ENCODE measurements at regions not wholly inside any gene's neighbourhood (a gene's known extent, or its start where the extent isn't known, plus 50 kb on each side); places are given as distances from the start of the nearest gene placed in this dataset.

- no peaks in the 10 kb centered on the region for H3K4me1 Mint-ChIP-seq
- no peak overlapping the region for H3K27ac Mint-ChIP-seq
- DNase-seq, result no peak
- ATAC-seq, result no peak
- H3K4me3 Mint-ChIP-seq, result no peak overlapping the region
- peaks cover 0 to 6% of the 10 kb centered on the region in 2 donors for H3K9me3 Mint-ChIP-seq
- H3K27me3 Mint-ChIP-seq, result no peaks in the 10 kb centered on the region
Observed at GRCh38 chr3:168653255-168653654, 557.5 kb upstream of the GOLIM4 start.

DNA sequence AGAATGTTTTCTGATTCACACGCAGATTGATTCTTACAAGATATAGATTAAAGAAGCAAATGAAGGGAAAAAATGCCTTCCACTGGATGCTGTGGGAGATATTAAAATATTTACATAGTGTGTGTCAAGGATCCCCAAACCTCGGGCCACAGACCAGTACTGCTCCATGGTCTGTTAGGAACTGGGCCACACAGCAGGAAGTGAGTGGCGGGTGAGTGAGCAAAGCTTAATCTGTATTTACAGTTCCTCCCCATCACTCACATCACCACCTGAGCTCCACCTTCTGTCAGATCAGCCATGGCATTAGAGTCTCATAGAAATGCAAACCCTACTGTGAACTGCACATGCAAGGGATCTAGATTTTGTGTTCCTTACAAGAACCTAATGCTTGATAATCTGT lies 552.6 kb upstream of the GOLIM4 start:
- ATAC-seq, result no peak
- H3K27ac Mint-ChIP-seq, result no peak overlapping the region
- no peaks in the 10 kb centered on the region for H3K27me3 Mint-ChIP-seq

GRCh38 chr3:168647582-168647981 lies 551.9 kb upstream of the GOLIM4 start:
- ATAC-seq, result no peak
- no peaks in the 10 kb centered on the region for H3K27me3 Mint-ChIP-seq
- H3K27ac Mint-ChIP-seq, result no peak overlapping the region
- H3K4me1 Mint-ChIP-seq, result no peaks in the 10 kb centered on the region
- no peak for DNase-seq
- no peaks in the 10 kb centered on the region for H3K9me3 Mint-ChIP-seq
- H3K4me3 Mint-ChIP-seq, result no peak overlapping the region

More for the DNA sequence above, 552.6 kb upstream of the GOLIM4 start:
- no peak for DNase-seq
- no peak overlapping the region for H3K4me3 Mint-ChIP-seq
- no peaks in the 10 kb centered on the region for H3K4me1 Mint-ChIP-seq
- H3K9me3 Mint-ChIP-seq, result no peaks in the 10 kb centered on the region

DNA sequence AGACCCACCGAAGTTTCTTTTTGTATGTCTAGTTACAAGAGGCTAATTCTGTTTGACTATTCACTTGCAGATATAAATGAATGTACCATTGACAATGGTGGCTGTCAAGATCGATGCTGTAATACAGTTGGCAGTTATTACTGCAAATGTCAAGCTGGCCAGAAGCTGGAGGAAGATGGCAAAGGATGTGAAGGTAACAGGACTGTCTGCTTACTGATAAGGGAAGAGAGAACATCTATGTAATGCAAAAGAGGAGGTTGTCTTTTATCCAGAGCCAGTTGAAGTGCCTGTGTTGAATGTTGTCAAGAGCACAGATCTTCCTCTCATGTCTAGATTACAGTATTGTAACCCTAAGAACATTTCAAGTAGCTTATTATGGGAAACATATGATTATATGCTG lies 549.5 kb upstream of the GOLIM4 start:
- no peak for DNase-seq
- H3K4me3 Mint-ChIP-seq, result no peak overlapping the region
- no peak for ATAC-seq
- no peaks in the 10 kb centered on the region for H3K4me1 Mint-ChIP-seq
- H3K27ac Mint-ChIP-seq, result no peak overlapping the region
- no peaks in the 10 kb centered on the region for H3K27me3 Mint-ChIP-seq
- H3K9me3 Mint-ChIP-seq, result no peaks in the 10 kb centered on the region

- Mint-ChIP-seq H3K27me3 (no peaks in the 10 kb centered on the region), H3K4me3 (no peak overlapping the region), H3K4me1 (no peaks in the 10 kb centered on the region), H3K9me3 (no peaks in the 10 kb centered on the region), H3K27ac (no peak overlapping the region)
- no peak for DNase-seq
- no peak for ATAC-seq
Observed at GRCh38 chr3:168628549-168628948, 532.8 kb upstream of the GOLIM4 start.

GRCh38 chr3:168625477-168625876 lies 529.8 kb upstream of the GOLIM4 start:
- no peak overlapping the region for H3K4me3 Mint-ChIP-seq

GRCh38 chr3:168624892-168625448 lies 529.2 kb upstream of the GOLIM4 start:
- H3K27ac Mint-ChIP-seq, result no peak overlapping the region
- H3K4me1 Mint-ChIP-seq, result no peaks in the 10 kb centered on the region
- ATAC-seq, result no peak
- H3K9me3 Mint-ChIP-seq, result no peaks in the 10 kb centered on the region
- no peaks in the 10 kb centered on the region for H3K27me3 Mint-ChIP-seq
- H3K4me3 Mint-ChIP-seq, result no peak overlapping the region
- DNase-seq, result no peak

More at GRCh38 chr3:168625477-168625876, 529.8 kb upstream of the GOLIM4 start:
- H3K4me1 Mint-ChIP-seq, result no peaks in the 10 kb centered on the region
- H3K27ac Mint-ChIP-seq, result no peak overlapping the region
- no peaks in the 10 kb centered on the region for H3K9me3 Mint-ChIP-seq
- ATAC-seq (no peak), DNase-seq (no peak)
- H3K27me3 Mint-ChIP-seq, result no peaks in the 10 kb centered on the region

- H3K4me3 Mint-ChIP-seq, result no peak overlapping the region
- H3K27me3 Mint-ChIP-seq, result no peaks in the 10 kb centered on the region
- ATAC-seq, result no peak
- no peak overlapping the region for H3K27ac Mint-ChIP-seq
- H3K9me3 Mint-ChIP-seq, result no peaks in the 10 kb centered on the region
- DNase-seq, result no peak
- H3K4me1 Mint-ChIP-seq, result no peaks in the 10 kb centered on the region
Observed at GRCh38 chr3:168624195-168624594, 528.5 kb upstream of the GOLIM4 start.

- no peaks in the 10 kb centered on the region for H3K4me1 Mint-ChIP-seq
- H3K27ac Mint-ChIP-seq, result no peak overlapping the region
- H3K4me3 Mint-ChIP-seq, result no peak overlapping the region
- no peaks in the 10 kb centered on the region for H3K9me3 Mint-ChIP-seq
- H3K27me3 Mint-ChIP-seq, result no peaks in the 10 kb centered on the region
- no peak for ATAC-seq
- DNase-seq, result no peak
Observed at GRCh38 chr3:168622795-168623194, 527.1 kb upstream of the GOLIM4 start.

DNA sequence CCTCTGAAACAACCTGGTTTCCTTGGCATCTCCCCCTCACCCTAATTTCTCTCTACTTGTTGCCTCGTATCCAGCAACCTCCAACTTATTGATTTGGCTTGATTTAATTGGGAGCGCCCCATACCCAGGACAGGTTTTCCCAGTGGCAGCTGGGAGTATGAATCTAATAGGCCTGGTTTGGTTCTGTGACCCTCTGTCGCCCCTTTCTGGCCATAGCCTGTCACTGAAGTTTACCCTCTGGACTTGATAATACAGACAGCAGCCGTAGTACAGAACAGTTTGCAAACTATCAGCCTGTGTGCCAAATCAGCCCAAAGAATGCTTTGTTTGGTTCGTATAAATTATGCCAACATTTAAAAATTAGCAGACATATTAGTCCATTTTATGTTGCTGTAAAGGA lies 525.1 kb upstream of the GOLIM4 start:
- H3K27me3 Mint-ChIP-seq, result no peaks in the 10 kb centered on the region
- ATAC-seq (no peak), DNase-seq (no peak)
- H3K27ac Mint-ChIP-seq, result peak overlapping the region in 1 of 2 donors; percentile 87
- H3K4me1 Mint-ChIP-seq, result no peaks in the 10 kb centered on the region
- no peaks in the 10 kb centered on the region for H3K9me3 Mint-ChIP-seq
- H3K4me3 Mint-ChIP-seq, result no peak overlapping the region

DNA sequence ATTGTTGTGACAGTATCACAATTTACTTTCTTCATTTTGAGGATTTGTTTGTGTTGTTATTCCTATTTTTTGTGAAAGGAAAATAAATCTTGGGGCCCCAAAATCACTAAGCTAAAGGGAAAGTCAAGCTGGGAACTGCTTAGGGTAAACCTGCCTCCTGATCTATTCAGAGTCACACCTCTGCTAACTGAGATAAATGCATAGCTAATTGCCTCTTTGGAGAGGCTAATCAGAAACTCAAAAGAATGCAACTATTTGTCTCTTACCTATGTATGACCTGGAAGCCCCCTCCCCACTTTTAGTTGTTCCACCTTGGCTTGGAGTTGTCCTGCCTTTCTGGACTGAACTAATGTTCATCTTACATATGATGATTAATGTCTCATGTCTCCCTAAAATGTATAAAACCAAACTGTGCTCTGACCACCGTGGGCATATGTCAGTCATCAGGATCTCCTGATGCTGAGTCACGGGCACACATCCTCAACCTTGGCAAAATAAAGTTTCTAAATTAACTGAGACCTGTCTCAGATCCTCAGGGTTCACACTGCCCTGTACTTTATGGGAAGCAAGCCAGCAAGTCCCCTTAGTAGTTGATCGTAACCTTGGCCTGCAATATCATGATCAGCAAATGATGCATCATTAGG lies 523.2 kb upstream of the GOLIM4 start:
- Mint-ChIP-seq H3K4me1 (no peaks in the 10 kb centered on the region), H3K27ac (peak overlapping the region in 1 of 2 donors; percentile 43), H3K27me3 (no peaks in the 10 kb centered on the region), H3K4me3 (no peak overlapping the region), H3K9me3 (no peaks in the 10 kb centered on the region)
- DNase-seq (no peak), ATAC-seq (no peak)

DNA sequence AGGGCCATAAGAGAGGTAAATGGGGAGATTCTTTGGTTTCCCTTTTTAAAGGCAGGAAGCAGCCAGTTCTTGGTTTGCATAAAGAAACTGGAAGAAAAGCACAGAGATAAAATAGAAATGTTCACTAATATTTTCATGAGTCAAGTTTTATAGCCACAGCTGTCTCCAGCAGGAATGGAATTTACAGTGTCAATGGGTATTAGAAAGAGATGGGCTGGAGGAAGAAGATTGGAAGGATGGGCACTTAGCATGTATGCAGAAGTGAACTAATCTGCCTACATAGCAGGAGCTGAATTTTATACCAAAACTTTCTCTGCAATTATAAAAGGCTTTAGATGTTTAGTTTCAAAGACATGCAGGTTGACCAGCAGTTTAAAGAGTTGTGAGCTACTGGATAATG lies 521.9 kb upstream of the GOLIM4 start:
- ATAC-seq (no peak), DNase-seq (no peak)
- no peak overlapping the region for H3K4me3 Mint-ChIP-seq
- H3K9me3 Mint-ChIP-seq, result no peaks in the 10 kb centered on the region
- no peaks in the 10 kb centered on the region for H3K27me3 Mint-ChIP-seq
- H3K4me1 Mint-ChIP-seq, result no peaks in the 10 kb centered on the region
- no peak overlapping the region for H3K27ac Mint-ChIP-seq

GRCh38 chr3:168616915-168617314 lies 521.2 kb upstream of the GOLIM4 start:
- H3K27me3 Mint-ChIP-seq, result no peaks in the 10 kb centered on the region
- H3K4me1 Mint-ChIP-seq, result no peaks in the 10 kb centered on the region
- H3K9me3 Mint-ChIP-seq, result no peaks in the 10 kb centered on the region
- no peak for ATAC-seq
- H3K4me3 Mint-ChIP-seq, result no peak overlapping the region
- no peak for DNase-seq
- H3K27ac Mint-ChIP-seq, result no peak overlapping the region

GRCh38 chr3:168615493-168616020 lies 519.8 kb upstream of the GOLIM4 start:
- H3K27ac Mint-ChIP-seq, result no peak overlapping the region
- DNase-seq (no peak), ATAC-seq (no peak)
- H3K4me3 Mint-ChIP-seq, result no peak overlapping the region
- H3K4me1 Mint-ChIP-seq, result no peaks in the 10 kb centered on the region
- no peaks in the 10 kb centered on the region for H3K9me3 Mint-ChIP-seq
- no peaks in the 10 kb centered on the region for H3K27me3 Mint-ChIP-seq

- no peaks in the 10 kb centered on the region for H3K9me3 Mint-ChIP-seq
- DNase-seq (no peak), ATAC-seq (no peak)
- no peak overlapping the region for H3K4me3 Mint-ChIP-seq
- H3K4me1 Mint-ChIP-seq, result no peaks in the 10 kb centered on the region
- no peaks in the 10 kb centered on the region for H3K27me3 Mint-ChIP-seq
- H3K27ac Mint-ChIP-seq, result no peak overlapping the region
Observed at GRCh38 chr3:168613151-168613550, 517.4 kb upstream of the GOLIM4 start.

DNA sequence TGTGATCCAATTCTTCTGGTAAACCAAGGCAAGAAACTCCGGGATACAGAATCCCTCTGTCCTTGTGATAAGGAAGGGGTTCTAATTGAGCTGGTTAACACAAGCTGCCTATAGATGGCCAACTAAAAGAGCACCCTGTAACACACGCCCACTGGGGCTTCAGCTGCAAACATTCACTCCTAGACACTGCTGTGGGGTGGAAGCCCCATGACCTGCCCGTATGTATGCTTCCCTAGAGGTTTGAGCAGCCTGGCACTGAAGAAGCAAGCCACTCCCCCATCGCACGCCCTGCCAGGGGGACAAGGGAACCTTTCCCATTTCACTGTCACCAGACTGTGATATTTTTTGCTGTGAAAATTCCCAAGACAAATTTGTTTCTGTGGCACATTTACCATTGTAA lies 516.9 kb upstream of the GOLIM4 start:
- DNase-seq (no peak), ATAC-seq (no peak)
- Mint-ChIP-seq H3K9me3 (no peaks in the 10 kb centered on the region), H3K4me1 (no peaks in the 10 kb centered on the region), H3K27me3 (no peaks in the 10 kb centered on the region), H3K4me3 (no peak overlapping the region), H3K27ac (no peak overlapping the region)

- no peak for ATAC-seq
- DNase-seq, result no peak
- H3K4me1 Mint-ChIP-seq, result no peaks in the 10 kb centered on the region
- no peak overlapping the region for H3K4me3 Mint-ChIP-seq
- H3K27ac Mint-ChIP-seq, result no peak overlapping the region
- H3K27me3 Mint-ChIP-seq, result no peaks in the 10 kb centered on the region
- no peaks in the 10 kb centered on the region for H3K9me3 Mint-ChIP-seq
Observed at GRCh38 chr3:168611826-168612225, 516.1 kb upstream of the GOLIM4 start.

Data from stimulated activated naive CD8-positive, alpha-beta T cell treated with anti-CD3 and anti-CD28 coated beads, Interleukin-15, amount 100 ng/mL, for 72 hours (primary cell).